ENCODE measurements at regions not wholly inside any gene's neighbourhood (a gene's known extent, or its start where the extent isn't known, plus 50 kb on each side); places are given as distances from the start of the nearest gene placed in this dataset.

- 77% methylated on average over 4 of the region's 4 CpGs for WGBS
- Histone ChIP-seq H3K4me3 (ENCODE audit: low read length) (no peak overlapping the region), H3K9me3 (ENCODE audit: control insufficient read depth, low read length) (no peaks in the 10 kb centered on the region), H3K4me1 (ENCODE audit: control insufficient read depth, insufficient read depth, low read length) (no peaks in the 10 kb centered on the region), H3K27ac (ENCODE audit: low read length) (no peak overlapping the region), H3K27me3 (ENCODE audit: control insufficient read depth, insufficient read depth) (no peaks in the 10 kb centered on the region)
- no peak for DNase-seq
- intact Hi-C loops (cut with DNase I): no loop called here
- ATAC-seq: no peak
These were observed 102.1 kb downstream of the ACER2 start for GRCh38 chr9:19510907-19511306.

Measured in right cardiac atrium (tissue), 5 donors.